ENCODE measurements at regions not wholly inside any gene's neighbourhood (a gene's known extent, or its start where the extent isn't known, plus 50 kb on each side); places are given as distances from the start of the nearest gene placed in this dataset.

DNA sequence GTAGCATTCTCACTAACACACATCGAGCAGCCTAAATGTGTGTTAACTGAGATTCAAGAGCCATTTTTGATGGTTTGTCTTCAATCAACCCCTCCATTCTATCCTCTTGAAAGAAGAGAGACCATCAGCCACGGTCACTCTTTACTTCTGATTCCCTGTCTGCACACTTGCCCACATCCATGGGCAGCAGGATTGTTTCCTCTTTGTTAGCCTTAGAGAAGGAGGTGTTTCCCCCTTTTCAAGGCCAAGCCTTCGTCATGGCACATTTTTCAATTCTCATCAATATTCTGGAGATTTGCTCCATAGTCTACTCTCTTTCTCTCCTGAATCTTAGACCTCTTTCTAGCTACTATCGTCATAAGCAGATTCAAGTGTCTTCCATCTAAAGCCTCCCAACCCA lies 522.4 kb upstream of the NAALADL2 start:
- H3K9me3 ChIP-seq (ENCODE audit: insufficient read depth, low read length) = no peaks in the 10 kb centered on the region
- DNase-seq (ENCODE audit: low read depth, low spot score) = no peak
- H3K36me3 ChIP-seq (ENCODE audit: insufficient read depth, insufficient read length, low read length) = no peaks in the 10 kb centered on the region
- no peaks in the 10 kb centered on the region for H3K4me1 ChIP-seq (ENCODE audit: insufficient read depth, insufficient read length)
- H3K27me3 ChIP-seq (ENCODE audit: insufficient read depth, insufficient read length) = no peaks in the 10 kb centered on the region
- H3K4me3 ChIP-seq (ENCODE audit: insufficient read length, low read depth) = no peak overlapping the region
- TF ChIP-seq SUZ12 (IDR thresholded peaks at IDR 0.05; ENCODE audit: extremely low read depth, insufficient read depth, insufficient read length) = no peak
- no peak for TF ChIP-seq YY1 (IDR thresholded peaks at IDR 0.05; ENCODE audit: insufficient read depth, insufficient read length)
- no peak for TF ChIP-seq ZNF274 (IDR thresholded peaks at IDR 0.05; ENCODE audit: low read depth, low read length)
- no peak overlapping the region for H3K9ac ChIP-seq (ENCODE audit: insufficient read length, low read depth)

DNA sequence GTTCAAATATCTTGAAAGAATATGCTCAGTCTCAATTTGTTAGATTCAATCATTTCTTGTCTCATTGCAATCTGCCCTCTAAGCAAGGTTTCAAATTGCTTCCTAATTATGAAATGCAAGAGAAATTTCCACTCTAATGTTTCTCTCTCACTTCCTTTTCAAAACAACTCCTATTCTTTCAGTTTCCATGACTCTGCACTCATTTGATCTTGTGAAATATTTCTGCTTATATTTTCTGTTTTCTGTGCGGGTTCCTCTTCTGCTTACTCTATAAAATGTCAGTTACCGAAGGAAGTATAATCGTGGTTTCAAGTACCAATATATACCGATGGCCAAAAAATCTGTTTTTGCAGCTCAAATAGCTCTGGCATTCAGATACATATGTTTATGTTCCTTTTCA lies 521.9 kb upstream of the NAALADL2 start:
- Histone ChIP-seq H3K9ac (ENCODE audit: insufficient read length, low read depth) (no peak overlapping the region), H3K27me3 (ENCODE audit: insufficient read depth, insufficient read length) (no peaks in the 10 kb centered on the region), H3K9me3 (ENCODE audit: insufficient read depth, low read length) (no peaks in the 10 kb centered on the region), H3K4me3 (ENCODE audit: insufficient read length, low read depth) (no peak overlapping the region), H3K4me1 (ENCODE audit: insufficient read depth, insufficient read length) (no peaks in the 10 kb centered on the region), H3K36me3 (ENCODE audit: insufficient read depth, insufficient read length, low read length) (no peaks in the 10 kb centered on the region)
- TF ChIP-seq SUZ12 (IDR thresholded peaks at IDR 0.05; ENCODE audit: extremely low read depth, insufficient read depth, insufficient read length) = no peak
- TF ChIP-seq YY1 (IDR thresholded peaks at IDR 0.05; ENCODE audit: insufficient read depth, insufficient read length) = no peak
- TF ChIP-seq ZNF274 (IDR thresholded peaks at IDR 0.05; ENCODE audit: low read depth, low read length) = no peak
- no peak for DNase-seq (ENCODE audit: low read depth, low spot score)

DNA sequence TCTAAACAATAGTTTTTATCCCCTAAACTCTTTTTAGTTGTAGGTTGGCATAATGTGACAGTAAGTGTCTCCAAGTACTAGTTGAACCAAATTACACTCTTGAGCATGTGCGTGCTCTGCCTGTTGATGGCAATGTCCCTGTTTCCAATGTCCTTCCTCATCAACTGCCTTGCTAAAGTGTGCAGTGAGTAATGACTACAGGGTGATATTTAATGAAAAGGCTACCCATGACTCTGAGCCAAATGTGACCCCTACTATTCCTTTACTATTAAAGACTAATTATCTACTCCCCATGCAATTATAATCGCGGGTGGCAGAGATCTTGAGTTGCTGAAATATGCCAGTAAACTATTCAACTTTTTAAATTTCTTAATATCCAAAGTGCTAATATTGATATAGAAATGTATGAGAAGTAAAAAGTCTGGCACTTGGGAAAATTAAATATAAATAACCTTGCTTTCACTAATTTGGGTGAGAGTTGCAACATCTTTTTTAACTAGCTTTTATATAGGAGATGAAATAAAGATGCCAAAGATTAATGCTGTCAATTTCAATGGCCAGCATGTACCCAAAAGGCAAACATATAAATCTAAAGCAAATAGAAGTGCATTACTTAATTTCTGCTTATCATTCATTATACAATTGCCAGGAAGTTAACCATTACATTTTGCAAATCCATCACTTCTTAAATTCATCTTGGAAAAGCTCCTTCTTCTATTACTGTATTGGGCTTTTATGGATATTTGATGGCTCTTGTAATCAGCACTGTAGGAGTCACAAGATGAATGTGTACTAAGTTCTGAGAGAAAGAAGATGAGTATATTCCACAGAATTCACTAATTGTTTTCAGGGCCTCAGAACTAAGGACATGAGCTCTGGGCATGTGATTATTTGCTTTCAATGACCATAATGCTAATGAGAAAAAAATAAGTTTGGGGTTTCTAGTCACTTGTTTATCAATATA lies 518.2 kb upstream of the NAALADL2 start:
- TF ChIP-seq SUZ12 (IDR thresholded peaks at IDR 0.05; ENCODE audit: extremely low read depth, insufficient read depth, insufficient read length) (no peak), YY1 (IDR thresholded peaks at IDR 0.05; ENCODE audit: insufficient read depth, insufficient read length) (no peak)
- no peaks in the 10 kb centered on the region for H3K27me3 ChIP-seq (ENCODE audit: insufficient read depth, insufficient read length)
- H3K9me3 ChIP-seq (ENCODE audit: insufficient read depth, low read length) = no peaks in the 10 kb centered on the region
- no peak overlapping the region for H3K9ac ChIP-seq (ENCODE audit: insufficient read length, low read depth)
- no peaks in the 10 kb centered on the region for H3K36me3 ChIP-seq (ENCODE audit: insufficient read depth, insufficient read length, low read length)
- DNase-seq (ENCODE audit: low read depth, low spot score) = no peak
- H3K4me1 ChIP-seq (ENCODE audit: insufficient read depth, insufficient read length) = no peaks in the 10 kb centered on the region
- no peak overlapping the region for H3K4me3 ChIP-seq (ENCODE audit: insufficient read length, low read depth)

DNA sequence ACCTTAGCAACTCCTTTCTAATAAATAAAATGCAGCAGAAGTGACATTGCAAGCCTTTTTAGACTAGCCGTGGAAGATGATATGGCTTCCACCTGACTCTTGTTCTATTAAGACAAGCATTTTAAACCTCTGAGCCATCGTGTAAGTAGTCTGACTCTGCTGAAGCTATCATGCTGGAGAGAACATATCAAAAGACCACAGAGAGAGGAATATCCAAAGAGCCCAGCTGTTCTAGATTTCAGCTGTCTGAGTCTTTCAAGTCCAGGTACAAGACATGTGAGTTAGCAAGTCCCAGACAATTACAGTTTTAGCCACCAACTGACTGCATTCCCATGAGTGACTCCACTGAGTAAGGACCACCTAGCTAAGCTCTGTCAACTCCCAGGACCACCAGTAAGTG lies 517.0 kb upstream of the NAALADL2 start:
- no peaks in the 10 kb centered on the region for H3K27me3 ChIP-seq (ENCODE audit: insufficient read depth, insufficient read length)
- H3K36me3 ChIP-seq (ENCODE audit: insufficient read depth, insufficient read length, low read length) = no peaks in the 10 kb centered on the region
- TF ChIP-seq ZNF274 (IDR thresholded peaks at IDR 0.05; ENCODE audit: low read depth, low read length) (no peak), SUZ12 (IDR thresholded peaks at IDR 0.05; ENCODE audit: extremely low read depth, insufficient read depth, insufficient read length) (no peak), YY1 (IDR thresholded peaks at IDR 0.05; ENCODE audit: insufficient read depth, insufficient read length) (no peak)
- no peak overlapping the region for H3K9ac ChIP-seq (ENCODE audit: insufficient read length, low read depth)
- DNase-seq (ENCODE audit: low read depth, low spot score) = no peak
- H3K4me1 ChIP-seq (ENCODE audit: insufficient read depth, insufficient read length) = no peaks in the 10 kb centered on the region
- no peak overlapping the region for H3K4me3 ChIP-seq (ENCODE audit: insufficient read length, low read depth)
- H3K9me3 ChIP-seq (ENCODE audit: insufficient read depth, low read length) = no peaks in the 10 kb centered on the region

DNA sequence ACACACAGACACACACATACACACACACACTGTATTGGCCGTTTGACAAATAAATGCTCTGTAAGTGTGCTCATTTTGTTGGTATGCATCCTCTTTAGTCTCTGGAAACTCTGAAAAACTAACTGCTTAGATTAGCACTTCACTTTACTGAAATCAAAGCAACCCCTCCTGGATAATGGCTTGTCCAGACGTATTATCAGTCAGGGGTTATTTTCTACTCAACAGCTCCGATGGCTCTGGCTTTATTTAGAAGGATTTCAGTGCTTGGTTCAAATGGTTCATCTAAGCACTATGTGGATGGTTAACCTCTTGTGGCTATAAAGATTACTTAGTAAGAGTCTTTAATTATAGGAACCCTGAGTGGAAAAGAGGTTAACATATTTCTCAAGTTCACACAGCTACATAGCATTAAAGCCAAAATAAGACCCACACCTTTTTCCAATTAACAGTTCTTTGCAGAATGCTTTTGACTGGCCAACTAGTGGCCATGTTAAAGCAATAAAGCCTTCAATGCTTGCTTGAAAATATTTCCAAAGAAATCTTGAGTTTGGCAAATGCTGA lies 516.1 kb upstream of the NAALADL2 start:
- no peak for TF ChIP-seq ZNF274 (IDR thresholded peaks at IDR 0.05; ENCODE audit: low read depth, low read length)
- TF ChIP-seq YY1 (IDR thresholded peaks at IDR 0.05; ENCODE audit: insufficient read depth, insufficient read length) = no peak
- TF ChIP-seq SUZ12 (IDR thresholded peaks at IDR 0.05; ENCODE audit: extremely low read depth, insufficient read depth, insufficient read length) = no peak
- no peak overlapping the region for H3K4me3 ChIP-seq (ENCODE audit: insufficient read length, low read depth)

DNA sequence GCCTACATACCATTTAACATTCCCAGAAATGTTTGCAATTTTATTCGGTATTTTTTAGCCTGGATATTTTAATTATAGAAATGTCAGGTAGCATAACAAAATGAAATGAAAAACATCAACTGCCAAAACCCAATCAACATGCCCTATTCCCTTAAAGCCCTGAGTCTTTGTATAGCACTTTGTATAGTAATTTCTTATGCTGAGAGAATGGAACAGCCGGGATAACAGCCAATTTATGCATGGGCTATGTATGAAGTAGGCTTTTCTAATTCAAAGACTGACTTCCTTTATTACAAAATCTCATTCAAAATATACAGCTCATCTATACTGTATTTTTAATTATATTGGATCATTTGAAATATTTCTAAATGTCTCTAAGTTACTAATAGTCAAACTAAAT lies 513.0 kb upstream of the NAALADL2 start:
- H3K9me3 ChIP-seq (ENCODE audit: insufficient read depth, low read length) = peaks cover 13% of the 10 kb centered on the region
- H3K4me1 ChIP-seq (ENCODE audit: insufficient read depth, insufficient read length) = no peaks in the 10 kb centered on the region
- no peak overlapping the region for H3K4me3 ChIP-seq (ENCODE audit: insufficient read length, low read depth)
- no peak for DNase-seq (ENCODE audit: low read depth, low spot score)
- H3K27me3 ChIP-seq (ENCODE audit: insufficient read depth, insufficient read length) = no peaks in the 10 kb centered on the region
- H3K36me3 ChIP-seq (ENCODE audit: insufficient read depth, insufficient read length, low read length) = no peaks in the 10 kb centered on the region
- H3K9ac ChIP-seq (ENCODE audit: insufficient read length, low read depth) = no peak overlapping the region
- no peak for TF ChIP-seq YY1 (IDR thresholded peaks at IDR 0.05; ENCODE audit: insufficient read depth, insufficient read length)
- no peak for TF ChIP-seq ZNF274 (IDR thresholded peaks at IDR 0.05; ENCODE audit: low read depth, low read length)
- TF ChIP-seq SUZ12 (IDR thresholded peaks at IDR 0.05; ENCODE audit: extremely low read depth, insufficient read depth, insufficient read length) = no peak

More for the DNA sequence above, 516.1 kb upstream of the NAALADL2 start:
- Histone ChIP-seq H3K9ac (ENCODE audit: insufficient read length, low read depth) (no peak overlapping the region), H3K27me3 (ENCODE audit: insufficient read depth, insufficient read length) (no peaks in the 10 kb centered on the region), H3K36me3 (ENCODE audit: insufficient read depth, insufficient read length, low read length) (no peaks in the 10 kb centered on the region), H3K4me1 (ENCODE audit: insufficient read depth, insufficient read length) (no peaks in the 10 kb centered on the region), H3K9me3 (ENCODE audit: insufficient read depth, low read length) (no peaks in the 10 kb centered on the region)
- no peak for DNase-seq (ENCODE audit: low read depth, low spot score)

DNA sequence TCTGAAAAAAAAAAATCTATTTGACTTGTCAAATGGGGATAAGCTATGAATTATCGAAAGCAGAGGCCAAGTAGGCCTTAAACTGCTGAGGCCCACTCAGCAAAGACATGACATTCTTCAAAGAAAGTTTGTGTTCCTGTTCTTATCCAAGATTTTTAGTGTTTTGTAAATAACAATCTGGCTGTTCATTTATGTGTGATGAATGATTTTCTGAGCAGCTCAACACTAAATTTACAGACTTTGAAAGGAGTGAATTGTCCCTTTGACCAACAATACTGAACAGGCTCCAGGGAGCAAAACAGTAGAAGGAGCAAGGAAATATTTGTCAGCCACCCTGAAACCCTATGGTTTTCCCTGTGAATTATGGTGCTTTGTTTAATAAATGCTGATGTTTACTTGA lies 512.6 kb upstream of the NAALADL2 start:
- H3K9me3 ChIP-seq (ENCODE audit: insufficient read depth, low read length) = peaks cover 13% of the 10 kb centered on the region
- no peak for DNase-seq (ENCODE audit: low read depth, low spot score)
- H3K27me3 ChIP-seq (ENCODE audit: insufficient read depth, insufficient read length) = no peaks in the 10 kb centered on the region
- H3K4me3 ChIP-seq (ENCODE audit: insufficient read length, low read depth) = no peak overlapping the region
- H3K36me3 ChIP-seq (ENCODE audit: insufficient read depth, insufficient read length, low read length) = no peaks in the 10 kb centered on the region
- H3K4me1 ChIP-seq (ENCODE audit: insufficient read depth, insufficient read length) = no peaks in the 10 kb centered on the region
- H3K9ac ChIP-seq (ENCODE audit: insufficient read length, low read depth) = no peak overlapping the region
- TF ChIP-seq ZNF274 (IDR thresholded peaks at IDR 0.05; ENCODE audit: low read depth, low read length) (no peak), SUZ12 (IDR thresholded peaks at IDR 0.05; ENCODE audit: extremely low read depth, insufficient read depth, insufficient read length) (no peak), YY1 (IDR thresholded peaks at IDR 0.05; ENCODE audit: insufficient read depth, insufficient read length) (no peak)

All from NT2/D1 (cell line).